C1 segment of cervical spinal cord (tissue), 14 donors: ENCODE measurements at regions not wholly inside any gene's neighbourhood (a gene's known extent, or its start where the extent isn't known, plus 50 kb on each side); places are given as distances from the start of the nearest gene placed in this dataset.
"Not testable (repeated sequence)": the region's sequence is repeated elsewhere in the genome, so short reads cannot be mapped to it uniquely, and the experiment has no call there.

Source experiments
- DNase-seq, 14 donors: peaks; one replicate each; lab custom pipeline; 2025; lab: John Stamatoyannopoulos, UW

DNA sequence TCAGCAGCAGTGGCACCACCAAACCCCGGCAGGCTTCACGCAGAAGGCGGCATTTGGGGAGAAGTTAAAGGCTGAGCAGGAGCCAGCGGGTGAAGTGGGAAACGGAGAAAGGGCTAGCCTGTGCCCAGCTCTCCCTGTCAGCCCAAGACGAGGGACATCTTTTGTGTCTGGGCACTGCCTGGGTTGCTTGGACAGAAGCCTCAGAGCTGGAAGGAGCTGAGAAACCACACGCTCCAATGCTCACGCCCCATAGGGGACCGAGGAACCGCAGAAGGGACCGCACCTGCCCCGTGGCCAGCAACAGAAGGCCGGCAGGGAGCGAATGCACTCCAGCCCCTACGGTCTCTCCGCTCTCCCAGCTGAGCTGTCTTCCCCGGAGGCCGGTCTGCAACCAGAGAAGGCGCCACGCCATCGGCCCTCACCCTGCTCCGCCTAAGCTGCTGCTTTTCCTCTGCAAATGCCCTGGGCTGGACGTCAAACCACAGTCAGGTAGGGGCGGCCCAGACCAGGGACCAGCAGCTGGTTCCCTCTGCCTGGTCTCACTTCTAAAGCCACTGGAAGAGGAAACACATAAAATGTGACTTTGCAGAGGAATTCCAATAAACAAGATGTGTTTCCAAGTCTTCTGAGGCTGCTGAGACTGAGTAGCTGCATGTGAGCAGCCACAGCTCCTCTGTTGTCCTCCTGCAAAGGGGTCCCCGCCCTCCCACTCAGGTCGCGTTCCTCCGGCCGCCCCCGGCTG, 182.4 kb upstream of the ZNF469 start:
- peak in 1 of 14 donors; percentile 67 for DNase-seq

DNA sequence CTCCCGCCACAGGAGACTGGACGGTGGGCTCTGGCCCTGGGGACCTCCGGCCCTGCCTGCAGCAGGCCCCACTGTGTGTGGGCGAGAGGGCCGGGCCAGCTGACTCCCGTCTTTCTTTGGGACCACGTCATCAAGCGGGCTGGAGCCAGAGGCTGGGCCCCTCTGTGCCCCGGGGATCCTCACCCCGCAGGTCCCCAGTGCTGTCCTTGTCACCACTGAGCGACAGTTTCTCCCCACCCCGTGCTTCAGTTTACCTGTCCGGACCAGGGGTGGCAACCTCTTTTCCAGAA, 181.9 kb upstream of the ZNF469 start:
- no peak for DNase-seq

DNA sequence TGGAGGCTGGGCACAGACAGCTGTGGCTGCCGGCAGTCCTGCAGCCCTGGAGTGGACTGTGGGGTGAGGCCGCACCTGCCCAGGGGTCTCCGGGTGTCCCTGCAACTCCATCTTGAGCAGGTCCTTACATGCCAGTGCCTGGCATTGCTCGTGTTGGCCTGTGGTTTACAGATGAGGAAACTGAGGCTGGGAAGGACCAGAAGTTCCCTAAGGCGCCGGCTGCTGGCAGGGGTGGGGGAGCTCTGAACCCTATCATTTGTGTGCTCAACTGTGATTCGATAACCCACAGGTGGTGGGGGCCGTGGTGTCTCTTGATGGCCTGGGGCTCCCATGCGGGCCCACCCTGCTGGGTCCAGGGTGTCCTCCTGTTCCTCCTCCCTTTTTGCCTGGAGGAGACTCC, 181.1 kb upstream of the ZNF469 start:
- DNase-seq: not testable (repeated sequence)

- no peak for DNase-seq
Measured at GRCh38 chr16:88202207-88202745, 180.5 kb upstream of the ZNF469 start.

DNA sequence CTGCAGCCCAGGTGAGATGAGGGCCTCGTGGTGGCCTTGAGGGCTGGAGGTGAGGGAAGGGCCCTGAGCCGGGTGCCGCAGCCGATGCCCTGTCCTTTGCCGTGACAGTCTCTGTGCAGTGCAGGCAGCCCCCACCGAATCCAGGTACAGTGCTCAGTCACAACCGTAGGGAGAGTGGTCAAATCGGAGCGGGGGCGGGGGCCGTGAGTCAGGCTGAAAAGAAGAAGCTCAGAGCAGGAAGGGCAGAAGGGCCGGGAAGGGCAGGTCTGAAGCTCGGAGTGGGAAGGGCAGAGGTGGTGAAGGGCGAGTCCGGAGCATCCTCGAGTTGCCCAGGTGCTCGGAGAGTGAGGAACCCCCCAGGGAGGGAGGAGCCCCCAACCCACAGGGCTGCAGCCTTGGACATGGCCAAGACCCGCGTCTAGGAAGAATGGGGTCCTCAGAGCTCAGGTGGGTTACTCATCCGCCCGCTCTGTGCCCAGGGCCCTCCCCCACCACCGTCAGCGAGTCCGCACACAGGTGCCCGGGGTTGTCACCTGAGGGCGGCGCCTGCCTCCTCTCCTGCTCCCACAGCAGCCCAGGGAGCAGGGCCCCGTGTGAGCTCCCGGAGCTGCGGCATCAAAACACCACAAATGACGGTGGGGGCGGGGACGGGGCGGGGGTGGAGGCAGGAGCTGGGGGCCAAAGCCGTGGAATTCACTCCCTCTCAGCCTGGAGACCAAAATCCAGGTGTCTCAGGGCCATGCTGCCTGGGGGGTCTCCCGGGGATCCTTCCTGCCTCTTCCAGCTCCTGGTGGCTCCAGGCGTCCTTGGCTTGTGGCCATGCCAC, 179.7 kb upstream of the ZNF469 start:
- not testable (repeated sequence) for DNase-seq

DNA sequence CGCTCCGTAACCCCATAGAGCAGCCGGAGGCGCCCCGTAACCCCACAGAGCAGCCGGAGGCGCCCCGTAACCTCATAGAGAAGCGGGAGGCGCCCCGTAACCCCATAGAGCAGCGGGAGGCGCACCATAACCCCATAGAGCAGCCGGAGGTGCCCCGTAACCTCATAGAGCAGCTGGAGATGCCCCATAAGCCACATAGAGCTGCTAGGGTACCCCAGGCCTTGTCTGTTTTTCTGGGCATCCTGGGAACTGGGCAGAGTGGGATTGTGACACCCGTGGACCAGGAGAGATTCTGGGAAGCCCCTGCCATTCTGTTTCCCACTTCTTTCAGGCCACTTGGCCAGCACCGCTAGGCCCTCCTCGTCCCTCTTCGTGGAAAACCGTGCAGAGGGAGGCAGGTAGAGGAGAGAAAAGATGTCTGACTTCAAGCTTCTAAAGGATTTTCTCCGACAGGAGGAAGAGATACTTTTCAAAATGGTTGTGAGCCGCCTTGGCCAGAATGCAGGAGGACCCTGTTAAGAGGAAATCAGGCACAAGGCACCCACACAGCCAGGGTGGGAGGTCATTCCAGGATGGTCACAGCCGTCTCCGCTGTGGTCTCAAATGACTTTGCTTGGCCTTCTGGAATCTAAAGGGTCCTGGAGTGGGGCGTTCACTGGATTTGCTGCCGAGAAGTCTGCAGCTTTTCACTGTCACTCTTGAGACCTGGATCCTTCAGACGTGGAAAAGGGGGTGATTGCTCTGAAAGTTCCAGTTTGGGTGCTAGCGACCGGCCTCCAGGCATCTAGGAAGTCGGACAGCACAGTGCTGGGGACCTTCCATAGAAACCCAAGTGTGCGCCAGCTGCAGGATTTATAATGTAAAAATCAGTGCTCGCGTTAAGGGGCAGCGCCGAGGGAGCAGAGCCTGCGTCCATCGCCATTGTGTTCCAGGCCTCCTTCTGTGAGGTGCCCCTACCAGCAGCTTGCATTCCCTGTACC, 178.3 kb upstream of the ZNF469 start:
- DNase-seq: not testable (repeated sequence)

- not testable (repeated sequence) for DNase-seq
Measured at GRCh38 chr16:88205482-88205881, 177.3 kb upstream of the ZNF469 start.

GRCh38 chr16:88206006-88206405, 176.8 kb upstream of the ZNF469 start:
- not testable (repeated sequence) for DNase-seq

DNA sequence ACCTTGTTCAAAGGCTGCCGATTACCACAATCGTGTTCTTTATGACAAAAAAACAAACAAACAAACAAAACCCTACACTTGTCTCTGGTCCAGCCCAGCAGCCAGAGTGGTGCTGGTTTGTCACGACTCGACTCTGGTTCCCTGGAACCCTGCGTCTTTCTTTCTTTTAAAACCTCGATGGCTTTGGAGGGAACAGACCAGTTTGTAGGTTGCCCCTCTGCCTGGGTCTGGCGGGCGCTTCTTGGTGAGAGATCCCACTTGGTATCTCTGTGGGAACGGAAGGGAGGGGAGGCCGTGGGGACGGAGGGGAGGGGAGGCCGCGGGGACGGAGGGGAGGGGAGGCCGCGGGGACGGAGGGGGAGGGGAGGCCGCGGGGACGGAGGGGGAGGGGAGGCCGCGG, 176.2 kb upstream of the ZNF469 start:
- not testable (repeated sequence) for DNase-seq

DNA sequence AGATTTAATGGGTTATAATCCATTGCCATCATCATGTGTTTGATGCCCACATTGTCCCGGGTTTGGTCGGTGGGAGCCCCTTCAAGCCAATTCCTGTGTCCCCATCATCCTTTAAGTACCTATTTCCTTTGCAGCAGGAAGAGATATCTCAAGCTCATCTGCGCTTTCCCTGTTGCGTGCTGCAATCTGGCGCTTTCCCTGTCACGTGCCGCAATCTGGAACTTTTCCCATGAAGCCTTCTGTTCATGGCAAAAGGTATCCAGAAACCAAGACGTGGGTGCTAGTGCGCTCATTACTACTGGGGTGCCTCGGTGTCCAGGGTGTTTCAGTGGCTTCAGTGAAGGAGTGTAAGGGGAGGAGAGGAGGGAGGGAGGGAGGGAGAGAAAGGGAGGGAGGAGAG, 174.6 kb upstream of the ZNF469 start:
- DNase-seq: peak in 1 of 14 donors; percentile 24

GRCh38 chr16:88208776-88209175, 174.0 kb upstream of the ZNF469 start:
- not testable (repeated sequence) for DNase-seq

DNA sequence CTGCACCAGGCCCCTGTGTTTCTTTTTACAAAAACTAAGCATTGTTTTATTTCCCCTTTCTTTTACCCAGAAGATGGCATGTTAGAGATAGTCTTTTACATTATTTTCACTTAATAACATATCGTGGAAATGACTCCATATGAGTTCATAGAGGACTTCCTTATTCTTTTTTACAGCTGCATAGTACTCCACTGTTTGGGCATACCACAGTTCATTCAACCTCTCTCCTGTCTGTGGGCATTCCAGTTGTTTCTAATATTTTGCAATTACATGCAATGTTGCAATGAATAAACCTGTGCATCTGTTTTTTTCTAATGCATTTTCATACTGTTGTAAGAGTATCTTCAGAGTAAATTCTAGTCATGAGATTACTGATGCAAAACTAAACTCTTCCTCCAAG, 173.2 kb upstream of the ZNF469 start:
- DNase-seq: not testable (repeated sequence)

DNA sequence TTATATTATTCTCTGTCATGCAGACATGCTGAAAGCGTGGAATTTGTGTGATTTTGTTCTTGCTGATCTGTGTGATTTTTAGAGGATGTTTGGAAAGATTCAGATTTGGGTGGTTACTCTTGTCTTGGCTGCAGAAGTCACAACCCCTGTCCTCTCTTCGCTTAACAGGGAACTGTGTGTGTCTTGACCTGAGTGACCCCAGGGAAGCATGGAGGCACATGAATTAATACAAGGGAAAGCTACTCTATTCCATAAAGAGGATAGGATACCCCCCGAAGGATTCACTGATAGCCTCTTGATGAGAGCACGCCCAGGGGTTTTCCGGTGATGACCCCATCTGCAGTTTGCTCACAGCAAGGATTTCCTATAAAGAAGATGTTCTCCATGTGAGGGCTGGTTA, 168.8 kb upstream of the ZNF469 start:
- not testable (repeated sequence) for DNase-seq

DNA sequence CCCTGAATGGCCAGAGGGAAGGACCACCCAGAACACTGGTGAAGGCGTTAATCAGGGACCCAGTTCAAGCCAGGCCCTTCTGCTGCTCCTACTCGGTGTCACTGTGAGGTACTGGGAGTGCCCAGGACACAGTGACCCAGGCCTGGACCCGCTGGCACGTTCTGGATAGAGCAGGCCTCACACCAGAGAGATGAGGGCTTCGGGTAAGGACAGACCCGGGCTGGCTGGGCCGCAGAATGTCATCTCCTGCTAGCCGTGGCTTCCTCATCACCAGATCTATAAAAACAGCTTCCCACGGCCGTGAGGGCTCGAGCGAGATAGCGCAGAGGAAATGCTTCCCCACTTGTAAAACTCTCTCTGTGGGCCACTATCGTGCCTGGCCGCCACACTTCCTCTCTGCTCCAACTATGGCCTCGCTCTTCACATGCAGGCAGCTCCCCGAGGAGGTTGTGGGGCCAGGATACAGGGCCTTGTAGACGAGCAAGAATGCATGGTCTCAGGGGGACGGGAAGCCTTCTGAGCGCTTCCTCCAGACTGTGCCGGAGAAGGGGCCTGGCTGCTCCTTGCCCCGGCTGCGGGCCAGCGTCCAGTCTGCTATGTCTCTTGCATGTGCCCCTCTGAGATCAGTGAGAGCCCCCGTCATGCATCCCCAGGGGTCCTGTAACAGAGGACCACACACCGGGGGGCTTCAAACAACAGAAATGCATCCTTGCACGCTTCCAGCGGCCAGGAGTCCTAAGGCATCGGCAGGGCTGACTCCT, 161.6 kb upstream of the ZNF469 start:
- not testable (repeated sequence) for DNase-seq

GRCh38 chr16:88223696-88224095, 159.1 kb upstream of the ZNF469 start:
- not testable (repeated sequence) for DNase-seq

GRCh38 chr16:88224131-88224898, 158.4 kb upstream of the ZNF469 start:
- DNase-seq: not testable (repeated sequence)

GRCh38 chr16:88225640-88226230, 157.0 kb upstream of the ZNF469 start:
- DNase-seq: not testable (repeated sequence)

- DNase-seq: not testable (repeated sequence)
Measured at GRCh38 chr16:88226302-88226701, 156.5 kb upstream of the ZNF469 start.

GRCh38 chr16:88227026-88227721, 155.6 kb upstream of the ZNF469 start:
- DNase-seq: not testable (repeated sequence)
